Omental fat pad (tissue), 3 donors: ENCODE measurements at regions not wholly inside any gene's neighbourhood (a gene's known extent, or its start where the extent isn't known, plus 50 kb on each side); places are given as distances from the start of the nearest gene placed in this dataset.

ENCODE experiments used
- ATAC-seq: fragments of 150-250 bp; one replicate; pipeline ENCODE4 v1.9.1; 2016; ENCODE audit warnings: mild to moderate bottlenecking, moderate library complexity; ENCODE audit not compliant: low FRiP score
- DNase-seq: peaks from one replicate; pipeline ENCODE4 v3.0.0-alpha.2; 2019; ENCODE audit warnings: low spot score
- TF ChIP-seq, protein P1 (sequence below), 3 donors: fragments of 450-650 bp; IDR thresholded peaks; one replicate each; pipeline ENCODE4 v1.5.1; 2016 to 2017; ENCODE audit warnings: antibody characterized with exemption in 3 of 3, mild to moderate bottlenecking in 3 of 3, moderate library complexity in 2 of 3

DNA sequence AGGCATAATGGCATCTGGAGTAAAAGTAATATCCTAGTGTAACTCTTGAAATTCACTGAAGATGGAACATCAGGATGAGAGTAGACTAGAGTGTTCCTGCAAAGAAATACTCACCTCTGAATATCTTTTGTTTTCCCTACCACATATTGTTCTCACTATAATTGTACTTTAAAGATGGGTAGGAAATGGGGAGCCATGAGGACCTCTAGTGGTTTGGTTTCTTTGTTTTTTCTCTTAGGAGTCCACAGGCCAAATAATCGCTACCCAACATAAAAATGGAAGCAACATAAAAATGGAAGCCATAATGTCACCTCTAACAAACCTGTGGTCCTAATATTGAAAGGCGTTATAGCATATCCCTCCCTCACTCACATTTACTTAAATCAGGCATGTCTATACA lies 2375.8 kb downstream of the MAT2B start:
- DNase-seq (no peak), ATAC-seq (no peak)
- TF ChIP-seq, protein P1, sequence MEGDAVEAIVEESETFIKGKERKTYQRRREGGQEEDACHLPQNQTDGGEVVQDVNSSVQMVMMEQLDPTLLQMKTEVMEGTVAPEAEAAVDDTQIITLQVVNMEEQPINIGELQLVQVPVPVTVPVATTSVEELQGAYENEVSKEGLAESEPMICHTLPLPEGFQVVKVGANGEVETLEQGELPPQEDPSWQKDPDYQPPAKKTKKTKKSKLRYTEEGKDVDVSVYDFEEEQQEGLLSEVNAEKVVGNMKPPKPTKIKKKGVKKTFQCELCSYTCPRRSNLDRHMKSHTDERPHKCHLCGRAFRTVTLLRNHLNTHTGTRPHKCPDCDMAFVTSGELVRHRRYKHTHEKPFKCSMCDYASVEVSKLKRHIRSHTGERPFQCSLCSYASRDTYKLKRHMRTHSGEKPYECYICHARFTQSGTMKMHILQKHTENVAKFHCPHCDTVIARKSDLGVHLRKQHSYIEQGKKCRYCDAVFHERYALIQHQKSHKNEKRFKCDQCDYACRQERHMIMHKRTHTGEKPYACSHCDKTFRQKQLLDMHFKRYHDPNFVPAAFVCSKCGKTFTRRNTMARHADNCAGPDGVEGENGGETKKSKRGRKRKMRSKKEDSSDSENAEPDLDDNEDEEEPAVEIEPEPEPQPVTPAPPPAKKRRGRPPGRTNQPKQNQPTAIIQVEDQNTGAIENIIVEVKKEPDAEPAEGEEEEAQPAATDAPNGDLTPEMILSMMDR (IDR thresholded peaks at IDR 0.05), result no peak

DNA sequence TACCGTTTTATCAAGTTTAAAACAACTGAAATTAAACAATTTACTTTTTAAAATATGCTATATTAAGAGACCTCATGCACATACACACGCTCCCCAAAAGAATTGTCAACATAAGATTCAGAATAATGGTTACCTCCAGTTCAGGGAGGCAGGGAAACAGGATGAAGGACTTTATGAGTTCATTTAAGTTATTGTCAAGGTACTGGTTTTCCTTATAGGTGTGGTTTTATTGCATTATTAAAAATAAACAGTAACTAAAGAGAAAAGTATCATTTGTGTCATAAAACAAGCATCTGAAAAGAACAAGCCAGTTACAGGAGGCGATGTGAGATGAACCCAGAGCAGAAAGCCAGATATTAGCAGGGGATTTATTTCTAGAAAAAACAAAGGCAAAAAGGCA lies 2376.7 kb downstream of the MAT2B start:
- ATAC-seq (no peak), DNase-seq (no peak)
- TF ChIP-seq, protein P1 (IDR thresholded peaks at IDR 0.05), result no peak

DNA sequence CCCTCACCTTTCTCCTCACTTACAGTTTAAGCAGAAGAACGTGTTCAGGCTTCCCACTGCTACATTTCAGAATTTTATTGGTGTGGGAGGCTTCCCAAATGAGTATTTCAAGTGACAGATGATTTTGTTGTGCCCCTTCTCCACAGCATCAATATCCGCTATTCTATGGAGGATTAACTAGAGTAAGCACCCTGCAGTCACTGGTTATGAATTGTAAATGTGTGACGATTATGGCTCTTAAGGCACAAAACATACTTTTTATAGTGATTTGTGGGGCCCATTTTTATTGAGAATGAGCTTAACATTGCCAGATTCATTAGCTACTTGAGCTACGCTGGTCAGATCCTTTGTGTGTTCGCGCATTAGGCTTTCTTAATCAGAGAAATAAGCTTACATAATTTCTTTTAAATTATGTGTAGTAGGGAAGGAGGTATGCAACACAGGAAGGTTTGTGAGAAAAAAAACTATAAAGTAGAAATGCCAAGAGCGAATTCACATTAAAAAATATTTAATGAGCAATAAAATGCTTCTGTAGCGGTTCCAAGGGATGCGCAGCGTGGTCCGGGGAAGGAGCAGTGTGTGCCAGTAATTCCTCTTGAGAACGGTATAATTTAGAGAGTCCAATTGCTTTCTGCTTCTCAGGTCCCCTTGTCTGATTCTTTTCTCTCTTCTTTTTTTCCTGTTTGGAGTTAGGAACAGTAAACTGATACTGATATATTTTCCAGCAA lies 2380.4 kb downstream of the MAT2B start:
- ATAC-seq, result no peak
- DNase-seq, result no peak
- TF ChIP-seq, protein P1 (IDR thresholded peaks at IDR 0.05), result no peak

DNA sequence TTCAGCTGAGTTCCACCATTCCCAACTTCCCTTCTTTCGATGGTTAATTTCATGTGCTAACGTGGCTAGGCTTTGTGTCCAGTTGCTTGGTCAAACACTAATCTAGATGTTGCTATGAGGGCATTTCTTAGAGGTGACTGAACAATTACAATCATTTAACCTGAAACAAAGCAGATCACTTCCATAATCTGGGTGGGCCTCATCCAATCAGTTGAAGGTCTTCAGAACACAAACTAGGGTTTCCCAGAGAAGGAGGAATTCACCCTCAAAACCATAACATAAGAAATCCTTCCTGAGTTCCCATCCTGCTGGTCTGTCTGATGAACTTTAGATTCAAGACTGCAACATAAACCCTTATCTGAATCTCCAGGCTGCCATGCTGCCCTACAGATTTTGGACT lies 2381.7 kb downstream of the MAT2B start:
- TF ChIP-seq, protein P1 (IDR thresholded peaks at IDR 0.05), result no peak
- ATAC-seq (no peak), DNase-seq (no peak)

- DNase-seq (no peak), ATAC-seq (no peak)
- TF ChIP-seq, protein P1 (IDR thresholded peaks at IDR 0.05), result no peak
These were observed 2387.0 kb downstream of the MAT2B start for GRCh38 chr5:165892383-165892782.

GRCh38 chr5:165894916-165895315 lies 2389.5 kb downstream of the MAT2B start:
- ATAC-seq (no peak), DNase-seq (no peak)
- TF ChIP-seq, protein P1 (IDR thresholded peaks at IDR 0.05), result no peak

DNA sequence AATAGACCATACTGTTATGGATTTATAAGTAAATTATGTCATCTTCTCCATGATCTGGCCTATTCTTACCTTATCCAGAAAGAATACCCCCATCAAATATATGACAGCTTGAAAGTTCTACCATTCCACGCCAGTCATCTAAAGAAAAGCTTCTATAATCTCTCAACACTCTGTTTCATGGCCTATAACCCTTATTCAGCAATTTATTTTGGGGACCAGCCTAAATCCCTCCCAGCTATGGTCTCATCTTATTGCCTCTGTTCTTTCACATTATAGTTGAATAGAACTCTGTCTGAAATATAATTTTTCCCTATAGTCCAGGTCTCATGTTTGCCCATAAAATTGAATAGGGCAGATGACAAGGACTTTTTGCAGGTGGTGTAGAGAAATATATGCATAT lies 2387.6 kb upstream of the WWC1 start:
- DNase-seq (no peak), ATAC-seq (no peak)
- TF ChIP-seq, protein P1 (IDR thresholded peaks at IDR 0.05), result no peak
